GM21390 (cell line): ENCODE measurements at regions not wholly inside any gene's neighbourhood (a gene's known extent, or its start where the extent isn't known, plus 50 kb on each side); places are given as distances from the start of the nearest gene placed in this dataset.
A peak's percentile ranks its signal among the peaks of the same experiment; 100 is the strongest.
"Not testable (repeated sequence)": the region's sequence is repeated elsewhere in the genome, so short reads cannot be mapped to it uniquely, and the experiment has no call there.

Source experiments
- ATAC-seq: cut with Tn5 transposase; IDR thresholded peaks from one replicate; pipeline ENCODE4 v1.9.1; 2021; ENCODE audit not compliant: unreplicated experiment

DNA sequence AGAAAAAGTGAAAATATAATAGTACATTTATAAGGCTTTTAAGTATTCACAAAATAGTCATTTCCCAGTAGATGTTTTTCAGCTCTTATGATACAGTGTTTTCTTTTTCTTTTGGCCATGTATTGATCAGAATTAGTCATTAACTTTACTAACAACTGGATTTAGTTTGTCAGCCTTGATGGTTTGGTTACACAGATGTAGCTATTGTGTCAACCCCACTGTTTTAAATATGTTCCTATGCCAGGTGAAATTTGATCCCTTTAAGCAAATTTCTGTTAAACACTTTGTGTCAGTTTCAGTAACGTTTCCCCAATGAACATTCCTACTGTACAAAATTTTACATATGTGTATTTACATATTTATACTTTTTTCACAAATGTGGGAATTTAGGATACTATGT is 261.5 kb upstream of the STARD13 start:
- no peak for ATAC-seq

DNA sequence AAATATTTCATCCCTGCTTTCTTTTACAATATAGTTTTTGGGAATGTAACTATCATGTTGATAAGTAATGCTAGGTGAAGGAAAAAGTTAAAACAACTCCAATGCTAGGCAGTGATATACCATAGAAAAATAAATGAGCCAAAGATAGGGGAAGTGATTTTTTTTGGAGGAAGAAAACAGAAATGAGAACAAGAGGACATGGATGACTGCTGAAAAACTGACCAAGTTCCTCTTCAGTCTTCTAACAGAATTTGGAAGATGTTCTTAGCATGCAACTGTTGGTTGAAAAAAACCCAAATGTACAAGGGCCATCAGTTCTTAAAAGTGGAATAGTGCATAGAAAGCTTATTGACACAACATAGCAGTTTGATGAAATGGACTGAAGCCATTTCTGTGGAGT is 262.5 kb upstream of the STARD13 start:
- no peak for ATAC-seq

DNA sequence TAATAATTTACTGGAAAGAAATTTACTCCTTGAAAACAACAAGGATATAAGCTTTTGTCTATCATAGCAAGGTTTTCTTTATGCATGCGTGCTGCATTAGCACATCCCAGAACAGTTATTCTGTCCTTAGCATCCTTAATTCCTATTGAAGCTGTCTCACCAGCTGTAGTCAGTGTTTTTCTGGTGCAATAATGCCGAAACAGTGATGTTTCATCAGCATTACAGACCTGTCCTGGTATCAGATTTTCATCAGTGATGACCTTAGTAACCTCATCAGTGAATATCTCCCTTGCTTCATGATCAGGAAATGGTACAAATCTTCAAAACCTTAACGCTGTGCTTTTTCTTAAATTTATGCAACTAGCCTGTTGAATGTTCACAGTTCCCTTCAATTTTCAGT is 264.7 kb upstream of the STARD13 start:
- ATAC-seq: no peak

DNA sequence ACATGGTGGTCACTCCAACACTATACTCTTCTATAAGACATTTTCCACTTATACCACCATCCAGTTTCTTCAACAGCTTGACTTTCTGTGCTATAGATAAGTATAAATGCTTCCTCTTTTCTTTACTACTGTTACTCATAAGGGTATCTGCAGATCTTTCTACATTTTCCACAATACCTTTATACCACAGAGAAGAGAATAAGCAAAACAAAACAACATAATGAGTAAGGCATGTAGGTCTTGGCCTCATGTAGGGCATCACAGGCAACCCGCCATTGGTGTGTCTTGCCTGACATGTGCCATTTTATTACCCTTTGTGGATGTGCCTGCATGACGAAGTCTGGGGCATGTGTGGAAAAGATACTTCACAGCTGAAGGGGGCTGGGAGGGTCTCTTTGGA is 265.3 kb upstream of the STARD13 start:
- no peak for ATAC-seq

DNA sequence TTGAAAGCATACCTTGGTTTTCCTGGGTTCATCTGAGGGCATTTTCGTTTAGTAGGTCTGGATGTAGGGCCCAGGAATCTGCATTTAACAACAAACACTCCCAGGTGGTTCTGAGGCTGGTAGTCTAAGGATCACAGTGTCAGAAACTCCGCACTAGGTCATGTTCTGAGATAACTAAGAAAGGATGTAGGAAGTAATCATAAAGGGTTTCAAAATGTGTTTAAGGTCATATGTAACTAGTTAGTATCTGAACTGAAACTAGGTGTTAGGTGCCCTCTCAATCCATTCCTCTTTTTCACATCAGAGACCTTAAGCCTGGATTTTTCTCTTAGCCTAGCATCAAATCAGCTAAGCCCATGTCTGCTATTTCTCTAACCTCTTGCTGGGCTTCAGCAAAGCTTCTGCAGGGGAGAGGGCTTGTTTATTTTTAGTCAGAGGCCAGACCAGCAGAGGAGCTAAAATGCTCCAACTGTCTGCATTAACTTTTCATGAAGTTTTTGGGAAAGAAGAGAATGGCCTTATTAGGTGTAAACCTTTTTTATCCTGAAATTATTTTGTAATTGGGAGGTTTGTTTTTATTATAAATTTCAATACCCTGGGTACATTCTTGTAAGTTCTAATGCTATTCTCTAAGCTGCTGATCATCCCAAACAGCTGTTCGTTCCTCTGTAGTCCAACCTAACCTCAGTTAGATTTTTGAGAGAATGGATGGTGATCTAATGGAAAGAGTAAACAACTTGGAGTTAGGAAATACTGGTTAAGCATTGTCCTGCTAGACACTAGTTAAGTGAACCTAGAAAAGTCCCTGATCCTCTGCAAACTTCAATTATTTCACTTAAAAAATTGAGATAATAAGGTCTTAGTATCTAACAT is 262.8 kb upstream of the RFC3 start:
- ATAC-seq: peak; percentile 89

DNA sequence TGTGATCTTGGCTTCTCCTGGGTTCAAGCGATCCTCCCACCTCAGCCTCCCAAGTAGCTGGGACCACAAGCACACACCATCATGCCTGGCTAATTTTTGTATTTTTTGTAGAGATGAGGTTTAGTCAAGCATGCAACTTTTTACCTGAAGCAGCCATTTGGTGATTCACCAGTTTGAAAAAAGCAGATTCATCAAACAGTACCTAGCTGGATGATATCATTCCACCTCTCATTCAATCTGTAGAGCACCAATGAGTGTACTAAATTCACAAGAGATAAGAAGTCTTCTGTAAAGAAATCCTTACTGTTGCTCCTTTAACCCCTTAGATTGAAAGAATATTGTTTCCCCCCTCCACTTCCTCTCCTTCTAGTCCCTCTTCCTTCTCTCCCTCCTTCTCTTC is 261.1 kb upstream of the RFC3 start:
- ATAC-seq: no peak

DNA sequence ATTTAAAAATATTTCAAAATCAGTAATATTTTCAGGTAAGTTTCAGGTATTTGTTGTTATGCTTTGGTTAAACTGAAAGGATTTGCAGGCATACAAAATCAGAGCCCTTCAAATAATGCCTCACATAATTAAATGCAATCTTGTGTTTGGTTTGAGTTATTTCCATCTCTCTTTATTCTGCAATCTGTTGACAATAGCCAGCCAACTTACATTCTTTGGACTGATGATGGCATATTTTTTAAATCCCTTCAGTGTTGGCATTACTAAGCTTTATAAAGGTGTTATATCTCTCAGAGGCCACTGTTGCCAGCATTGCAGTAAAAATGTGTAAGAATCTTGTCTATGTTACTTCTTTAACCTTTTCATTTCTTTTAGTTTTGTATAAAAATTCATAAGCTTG is 257.2 kb upstream of the RFC3 start:
- no peak for ATAC-seq

DNA sequence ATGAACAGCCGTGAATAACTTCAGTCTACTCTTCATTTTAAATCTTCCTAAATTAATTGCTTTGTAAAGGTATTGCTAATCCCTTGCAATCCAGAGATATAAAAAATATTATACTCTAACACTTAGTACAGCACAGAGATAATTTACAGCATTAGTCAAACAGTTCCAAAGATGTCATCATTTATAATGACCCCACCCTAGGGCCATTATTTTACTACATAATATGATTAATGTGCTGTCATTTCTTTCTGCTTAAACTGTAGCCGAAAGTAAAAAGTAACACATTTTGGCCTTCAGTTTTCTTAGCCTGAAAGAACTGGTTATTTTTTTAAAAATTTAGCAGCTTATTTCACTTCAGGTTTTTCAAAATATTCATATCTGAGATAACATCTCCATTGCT is 256.3 kb upstream of the RFC3 start:
- no peak for ATAC-seq

DNA sequence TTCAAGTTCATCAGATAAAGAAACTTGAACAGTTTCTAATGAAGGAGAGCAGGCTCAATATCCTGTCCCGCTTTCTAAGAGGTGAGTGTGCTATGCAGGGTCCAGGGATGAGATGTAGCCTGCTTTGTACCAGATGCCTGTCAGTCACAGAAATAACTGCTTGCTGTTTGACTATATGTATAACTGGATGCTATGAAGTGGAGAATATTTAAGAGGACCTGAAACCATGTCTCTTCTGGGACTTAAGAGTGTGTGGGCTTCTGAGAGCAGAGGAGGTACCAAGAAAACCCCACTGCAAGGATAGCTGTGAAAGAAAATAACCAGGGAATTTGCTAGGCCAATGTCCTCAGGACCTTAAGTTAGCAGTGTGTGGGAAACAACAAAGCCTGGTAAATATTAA is 246.3 kb upstream of the RFC3 start:
- no peak for ATAC-seq

DNA sequence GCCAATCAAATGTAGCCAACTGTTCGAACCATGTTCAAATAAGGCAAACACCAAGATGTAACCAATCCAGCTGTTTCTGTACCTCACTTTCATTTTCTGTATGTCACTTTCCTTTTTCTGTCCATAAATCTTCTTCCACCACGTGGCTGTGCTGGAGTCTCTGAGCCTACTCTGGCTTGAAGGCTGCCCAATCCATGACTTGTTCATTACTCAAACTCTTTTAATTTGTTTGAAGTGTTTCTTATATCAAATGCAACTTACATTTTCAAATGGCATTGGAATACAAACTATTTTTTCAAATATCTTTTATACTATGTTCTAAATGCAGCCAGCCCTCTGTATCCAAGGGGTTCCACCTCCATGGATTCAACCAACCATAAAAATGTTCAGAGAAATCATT is 245.6 kb upstream of the RFC3 start:
- not testable (repeated sequence) for ATAC-seq

DNA sequence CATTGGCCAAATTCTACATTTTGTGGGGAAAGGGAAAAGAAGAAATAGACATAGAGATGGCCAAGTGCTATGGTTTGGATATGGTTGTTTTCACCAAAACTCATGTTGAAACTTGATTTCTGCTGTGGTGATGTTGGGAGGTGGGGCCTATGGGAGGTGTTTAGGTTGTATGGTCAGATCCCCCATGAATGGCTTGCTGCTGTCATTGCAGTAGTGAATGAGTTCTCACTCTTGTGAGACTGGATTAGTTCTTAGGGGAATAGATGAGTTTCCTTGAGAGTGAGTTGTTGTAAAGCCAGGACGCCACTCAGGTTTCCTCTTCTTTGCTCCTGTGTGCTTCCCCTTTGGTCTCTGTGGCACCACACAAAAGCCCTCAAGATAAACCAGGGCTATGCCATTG is 242.6 kb upstream of the RFC3 start:
- ATAC-seq: no peak

DNA sequence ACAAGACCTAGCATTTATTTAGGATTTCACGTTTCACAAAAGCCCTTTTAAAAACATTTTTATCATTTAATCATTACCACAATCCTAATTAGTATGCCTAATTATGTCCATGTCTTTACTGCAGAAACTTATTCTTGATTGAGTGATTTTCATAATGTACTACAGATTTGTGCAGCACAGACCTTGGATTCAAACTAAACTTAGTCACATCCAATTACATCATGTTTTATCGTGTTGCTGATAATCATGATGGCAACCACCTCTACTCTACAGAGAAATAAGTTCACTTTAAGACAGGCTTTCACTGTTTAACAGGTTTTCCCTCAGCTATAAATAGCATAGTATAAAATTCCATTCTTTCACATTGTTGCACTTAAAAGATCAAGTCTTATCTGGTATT is 240.9 kb upstream of the RFC3 start:
- no peak for ATAC-seq

DNA sequence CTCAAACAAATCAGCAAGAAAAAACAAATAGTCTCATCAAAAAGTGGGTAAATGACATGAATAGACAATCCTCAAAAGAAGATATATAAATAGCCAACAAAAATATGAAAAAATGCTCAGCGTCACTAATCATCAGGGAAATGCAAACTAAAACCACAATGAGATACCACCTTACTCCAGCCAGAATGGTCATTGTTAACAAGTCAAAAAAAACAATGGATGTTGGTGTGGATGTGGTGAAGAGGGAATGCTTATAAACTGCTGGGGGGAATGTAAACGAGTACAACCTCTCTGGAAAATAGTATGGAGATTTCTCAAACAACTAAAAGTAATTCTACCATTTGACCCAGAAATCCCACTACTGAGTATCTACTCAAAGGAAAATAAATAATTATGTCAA is 239.2 kb upstream of the RFC3 start:
- no peak for ATAC-seq

DNA sequence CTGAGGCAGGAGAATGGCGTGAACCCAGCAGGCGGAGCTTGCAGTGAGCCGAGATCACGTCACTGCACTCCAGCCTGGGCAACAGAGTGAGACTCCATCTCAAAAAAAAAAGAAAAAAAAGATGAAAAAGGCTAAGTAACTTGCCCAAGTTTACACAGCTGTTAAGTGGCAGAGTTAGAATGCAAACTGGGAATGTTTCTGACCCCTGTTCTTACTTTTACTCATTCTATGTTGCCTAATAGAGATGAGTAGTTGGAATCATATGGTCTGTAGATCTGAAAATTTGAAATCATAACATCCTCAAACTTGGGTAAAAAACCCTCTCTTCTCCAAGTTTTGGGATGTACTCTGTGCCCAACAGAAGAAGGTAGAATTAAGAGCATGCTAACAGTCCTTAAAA is 235.8 kb upstream of the RFC3 start:
- ATAC-seq: no peak

DNA sequence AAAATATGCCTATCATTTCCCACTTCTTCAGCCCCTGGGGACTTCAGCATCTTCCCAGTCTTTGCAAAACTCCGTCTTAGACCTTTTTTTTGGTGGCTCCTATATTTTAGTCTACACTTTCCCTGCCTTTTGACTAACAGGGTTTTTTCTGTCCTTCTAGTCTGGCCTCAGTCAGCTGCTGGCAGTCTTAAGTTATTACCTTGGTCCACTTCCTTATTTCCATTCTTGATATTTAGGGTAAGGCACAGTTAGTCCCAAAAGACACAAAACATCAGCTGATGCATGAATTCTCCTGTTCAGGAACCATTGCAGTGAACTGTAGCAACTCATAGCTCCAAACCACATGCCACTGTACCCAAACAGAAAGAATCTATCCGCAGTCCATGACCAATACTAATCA is 234.6 kb upstream of the RFC3 start:
- ATAC-seq: no peak

DNA sequence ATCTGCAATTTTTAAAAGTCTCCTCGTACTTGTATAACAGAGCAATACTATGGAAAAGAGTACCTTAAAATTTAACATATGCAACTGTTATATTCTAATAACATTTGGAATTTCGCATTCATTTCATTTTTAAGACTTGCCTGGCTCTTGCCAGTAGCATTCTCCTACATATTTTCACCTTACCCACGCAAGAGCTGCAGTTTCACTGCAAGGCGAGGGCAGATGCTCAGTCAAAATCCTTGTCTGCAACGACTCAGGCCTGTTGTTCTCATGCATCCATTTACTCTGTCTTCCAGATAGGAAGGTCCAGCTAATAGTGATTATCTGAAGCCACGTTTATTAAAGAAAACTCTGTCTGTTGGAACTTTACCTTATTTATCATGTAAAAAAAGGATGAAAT is 227.0 kb upstream of the RFC3 start:
- no peak for ATAC-seq

DNA sequence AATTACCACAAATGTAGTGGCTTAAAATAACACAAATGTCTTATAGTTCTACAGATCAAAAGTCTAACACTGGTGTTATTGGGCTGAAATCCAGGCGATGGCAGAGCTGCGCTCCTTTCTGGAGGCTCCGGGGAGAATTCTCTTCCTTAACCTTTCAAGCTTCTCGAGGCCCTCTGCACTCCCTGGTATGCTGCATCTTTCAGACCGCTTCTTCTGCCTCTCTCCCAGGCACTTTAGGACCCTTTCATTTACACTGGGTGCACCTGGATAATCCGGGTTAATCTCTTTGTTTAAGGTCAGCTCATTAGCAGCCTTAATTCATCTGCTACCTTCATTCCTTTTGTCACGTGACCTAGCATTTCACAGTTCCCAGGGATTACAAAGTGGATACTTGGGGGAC is 211.3 kb upstream of the RFC3 start:
- ATAC-seq: no peak

DNA sequence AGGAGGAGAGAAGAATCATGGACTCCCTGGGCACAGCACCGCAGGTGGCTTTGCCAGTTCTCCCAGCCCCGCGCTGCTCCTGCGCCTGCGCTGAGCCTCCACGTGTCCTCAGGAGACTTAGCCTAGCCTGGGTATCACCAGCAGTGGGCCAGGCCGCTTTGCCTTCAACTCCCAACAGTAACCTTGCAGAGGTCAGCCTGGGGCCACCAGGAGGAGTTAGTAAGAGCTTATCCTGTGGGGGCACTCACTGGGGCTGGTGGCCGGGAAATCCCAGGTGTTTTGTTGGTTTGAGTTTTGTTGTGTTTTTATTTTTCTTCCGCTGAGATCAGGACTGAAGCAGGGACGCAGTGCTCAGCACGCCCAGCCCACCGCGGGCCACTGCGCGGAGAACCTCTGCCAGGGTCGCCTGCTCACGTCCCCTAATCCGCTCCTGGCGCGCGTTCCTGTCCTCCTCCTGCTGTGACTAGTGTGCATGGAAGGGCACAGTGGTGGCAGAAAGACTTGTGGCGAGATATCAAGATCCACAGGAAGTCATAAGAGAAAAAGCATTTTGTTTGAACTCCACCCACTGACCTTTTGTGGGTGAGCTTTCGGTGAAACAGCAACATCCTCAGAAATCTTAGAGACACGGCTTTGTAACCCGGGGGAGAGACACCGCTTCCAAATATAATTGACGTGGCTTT is 207.4 kb upstream of the RFC3 start:
- no peak for ATAC-seq

DNA sequence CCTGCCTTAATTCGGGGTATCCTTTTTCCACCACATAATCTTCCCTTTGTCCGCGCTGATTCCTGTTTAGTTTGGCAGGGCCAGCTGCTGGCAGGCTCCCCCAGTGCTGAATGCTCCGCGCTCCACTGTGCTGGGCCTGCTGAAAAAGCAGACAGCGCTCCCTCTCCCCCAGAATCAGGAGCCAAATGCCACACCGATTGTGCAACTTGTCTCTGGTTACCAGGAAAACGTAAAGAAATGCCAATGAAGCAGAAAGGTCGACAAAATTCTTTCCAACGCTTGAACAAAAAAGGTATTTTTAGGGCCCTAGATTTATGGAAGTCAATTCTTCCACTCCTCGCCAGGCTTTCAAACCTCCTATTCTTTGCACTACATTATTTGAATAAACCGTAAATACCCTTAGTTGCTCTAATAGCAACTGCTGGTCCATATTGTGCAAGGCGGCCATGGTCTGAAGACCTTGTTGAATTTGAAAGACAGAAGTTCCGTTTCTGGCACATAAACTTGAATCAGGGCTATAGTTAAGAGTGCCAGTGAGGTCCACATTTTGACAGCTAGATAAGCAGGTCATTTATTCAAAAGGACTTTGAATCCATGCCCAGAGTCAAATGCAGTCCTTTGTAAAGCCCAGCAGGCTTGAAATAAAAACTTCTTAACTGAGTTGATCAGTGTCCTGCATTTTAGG is 206.7 kb upstream of the RFC3 start:
- ATAC-seq: no peak

DNA sequence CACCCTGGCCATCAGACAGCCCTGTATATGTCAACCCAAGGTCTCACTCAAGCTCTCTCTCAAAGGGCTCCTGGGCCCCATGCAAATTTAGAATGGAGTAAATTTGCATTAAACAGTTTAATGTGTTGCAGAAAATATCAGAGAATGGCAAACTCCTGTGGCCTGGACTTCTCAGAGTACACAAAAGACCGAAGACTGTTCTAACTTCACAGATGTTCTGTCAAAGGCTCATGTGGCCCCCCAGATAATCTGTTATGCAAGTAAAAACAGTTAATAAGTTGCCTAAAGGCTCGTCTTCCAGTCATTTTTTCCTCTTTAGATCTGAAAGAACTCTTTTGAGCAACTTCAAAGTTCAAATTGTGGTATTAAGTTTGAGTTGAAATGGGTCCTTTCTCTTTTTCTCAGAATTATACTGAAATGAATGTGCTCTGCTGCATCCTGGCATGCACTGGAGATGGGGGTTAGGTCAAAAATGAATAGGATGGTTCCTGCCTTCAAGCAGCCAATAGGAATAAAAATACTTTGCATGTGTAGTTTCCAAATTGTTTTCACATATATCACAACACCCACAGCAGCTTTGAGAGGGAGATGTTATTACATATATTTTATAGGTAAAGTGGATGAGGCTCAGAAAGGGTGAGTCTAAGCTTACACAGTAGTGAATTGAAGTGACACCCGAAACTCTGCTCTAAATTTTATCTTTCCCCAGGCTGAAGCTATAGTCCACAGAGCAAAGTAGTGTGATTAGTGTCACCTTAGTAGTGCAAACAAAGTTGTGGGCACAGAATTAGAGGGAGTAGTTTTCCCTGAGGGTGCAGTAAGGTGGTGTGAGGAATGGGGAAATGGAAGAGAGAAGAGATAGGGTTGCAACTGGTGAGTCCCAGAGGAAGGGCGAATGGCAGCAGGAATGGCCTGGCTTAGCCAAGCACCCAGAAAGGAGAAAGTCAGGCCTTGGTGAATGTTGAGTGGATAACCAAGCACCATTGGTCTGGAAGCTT is 205.0 kb upstream of the RFC3 start:
- ATAC-seq: peak; percentile 55

DNA sequence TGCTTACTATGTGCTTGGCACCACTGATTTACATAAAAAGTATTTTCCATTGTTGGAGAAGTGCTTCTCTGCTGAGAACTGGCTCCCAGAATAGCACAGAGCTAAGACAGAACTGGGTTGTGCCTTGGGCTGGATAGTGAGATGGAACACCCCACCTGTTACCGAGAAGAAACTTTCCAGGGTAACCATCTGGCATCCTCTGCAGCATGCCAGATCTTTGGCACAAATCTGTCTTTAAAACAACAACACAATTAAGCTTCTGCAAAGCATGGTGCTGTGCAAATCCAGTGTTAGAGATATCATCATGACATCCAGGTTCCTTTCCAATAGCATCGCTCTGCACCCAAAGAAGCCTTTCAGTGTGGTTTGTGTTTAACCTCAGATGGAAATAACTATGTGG is 202.5 kb upstream of the RFC3 start:
- no peak for ATAC-seq
